Heart right ventricle (tissue), 16 donors: ENCODE measurements at regions not wholly inside any gene's neighbourhood (a gene's known extent, or its start where the extent isn't known, plus 50 kb on each side); places are given as distances from the start of the nearest gene placed in this dataset.

ENCODE experiments used
- ATAC-seq, 8 donors: fragments of 200-7000 bp; cut with Tn5 transposase; one replicate each; pipeline ENCODE4 v1.9.1; 2020; ENCODE audit warnings: mild to moderate bottlenecking in 8 of 8, moderate library complexity in 8 of 8, moderate number of reproducible peaks in 1 of 8
- DNase-seq, 2 donors: peaks; one replicate each; pipeline ENCODE4 v3.0.0-alpha.2; 2020
- H3K27ac ChIP-seq, 10 donors: fragments of 200-600 bp; sonication (generic) in 2 of 10; one replicate each; pipeline versions ENCODE4 v1.5.0 to v1.8.0; 2020 to 2022; ENCODE audit warnings: mild to moderate bottlenecking in 3 of 10
- H3K27me3 ChIP-seq, 7 donors: fragments of 200-600 bp; one replicate each; pipeline ENCODE4 v1.8.0; 2021 to 2022; ENCODE audit warnings: mild to moderate bottlenecking in 2 of 7
- H3K36me3 ChIP-seq, 9 donors: fragments of 200-600 bp; sonication (generic) in 1 of 9; one replicate each; pipeline versions ENCODE4 v1.5.0 to v1.8.0; 2020 to 2022; ENCODE audit warnings: mild to moderate bottlenecking in 2 of 9
- H3K4me1 ChIP-seq, 9 donors: fragments of 200-600 bp; sonication (generic) in 1 of 9; one replicate each; pipeline versions ENCODE4 v1.5.0 to v1.8.0; 2020 to 2022; ENCODE audit warnings: mild to moderate bottlenecking in 4 of 9
- H3K4me3 ChIP-seq, 10 donors: fragments of 200-600 bp; sonication (generic) in 2 of 10; one replicate each; pipeline versions ENCODE4 v1.5.0 to v1.8.0; 2020 to 2022; ENCODE audit warnings: mild to moderate bottlenecking in 7 of 10, moderate library complexity in 2 of 10
- H3K9me3 ChIP-seq, 11 donors: fragments of 200-600 bp in 10 of 11; sonication (generic) in 2 of 11; one replicate each; pipeline versions ENCODE4 v1.5.0 to v1.8.0; 2013 to 2022; ENCODE audit warnings: mild to moderate bottlenecking in 2 of 11, control low read depth in 1 of 11, moderate library complexity in 1 of 11
- WGBS, 2 donors: extraction: QIAGEN DNeasy Blood & Tissue Kit; methylation state at CpG; one replicate each; pipeline ENCODE4 v1.1.7; 2013; ENCODE audit warnings: inconsistent platforms in 1 of 2; 5-methylcytosine and 5-hydroxymethylcytosine counted together
- intact Hi-C, 10 donors: fragments of 100-400 bp; cut with DNase I; formaldehyde crosslinking; loops; one replicate each; pipeline versions ENCODE4 v1.11.1 to v1.14.2; 2022
- TF ChIP-seq, protein P1 (sequence below), 9 donors: fragments of 200-600 bp; sonication (generic) in 2 of 9; IDR thresholded peaks; one replicate each; pipeline versions ENCODE4 v1.5.0 to v1.8.0; 2021 to 2022; ENCODE audit warnings: antibody characterized with exemption in 9 of 9, mild to moderate bottlenecking in 5 of 9, moderate library complexity in 1 of 9
- donor health status: Arrhythmogenic right ventricular cardiomyopathy.
- donor health status: ischemic (EF 13 %, LVEDD 7.1; RV severe dilation, severe dysfunction).
- donor health status: healthy with polysubstance abuse.
- donor health status: DM: no; HTN: yes; CAD: no.
- donor health status: DM: no; HTN: no; CAD: no.
- donor health status: ischemic (EF 25% LVEDD 6.9; RV normal size, moderate dysfunction).
- donor health status: ischemic (EF 25% LVEDD 5.7; RV mildly dilated, moderate dysfunction).
- donor health status: healthy.
- donor health status: DM: yes; HTN: yes; CAD: no.
- donor health status: Ischemic cardiomyopathy.
- donor health status: ischemic (EF 35%, LVEDD 5.7; RV mildly dilated, moderate dysfunction).
- donor health status: nonischemic (EF 11% LVEDD 7.7; RV severe dilation, severe dysfunction).
- donor health status: DM: yes; HTN: yes; CAD: no.
- donor health status: PGD.
- donor health status: ischemic (EF 29% LVEDD 5.4; RV normal size, mild dysfunction).
- donor health status: nonischemic (EF 23%, LVEDD 6.1; RV moderate dilation, normal function).

DNA sequence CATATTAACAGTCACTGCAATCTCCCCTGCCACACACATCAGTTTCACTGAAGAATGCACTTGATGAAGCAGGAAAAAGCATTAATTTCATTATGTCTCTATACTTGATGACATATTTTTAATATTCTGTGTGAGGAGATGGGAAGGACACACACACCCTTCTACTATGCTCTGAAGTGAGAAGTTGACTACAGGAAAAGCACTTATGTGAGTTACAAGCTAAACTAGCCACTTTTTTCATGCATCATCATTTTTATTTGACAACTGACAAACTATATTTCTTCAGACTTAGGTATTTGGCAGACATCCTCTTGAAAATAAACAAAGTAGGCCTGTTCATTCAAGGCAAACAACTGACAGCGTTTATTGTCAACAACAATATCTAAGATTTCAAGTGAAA is 150.4 kb upstream of the ID2 start:
- intact Hi-C loops = no loop called here
- H3K4me1 ChIP-seq = peaks cover 5 to 35% (median 22%) of the 10 kb centered on the region in 9 donors
- no peak for ATAC-seq

DNA sequence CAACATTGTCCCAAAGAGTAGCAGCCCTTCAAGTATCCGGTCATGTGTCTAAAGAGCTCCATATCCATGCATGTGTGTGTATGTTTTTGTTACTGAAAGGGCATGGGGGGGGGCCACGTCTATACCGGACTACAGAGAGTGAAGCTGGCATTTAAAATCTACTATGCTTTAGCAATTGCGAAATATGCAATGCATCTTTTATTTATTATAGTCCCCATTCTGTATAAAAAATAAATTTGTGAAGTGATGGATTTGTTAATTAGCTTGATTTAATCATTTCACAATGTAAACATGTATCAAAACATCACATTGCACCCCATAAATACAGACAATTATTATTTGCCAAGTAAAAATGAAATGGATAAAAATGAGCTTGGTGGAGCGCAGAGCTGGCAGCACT is 149.4 kb upstream of the ID2 start:
- no peak for DNase-seq
- Histone ChIP-seq H3K27me3 (no peaks in the 10 kb centered on the region), H3K4me3 (no peak overlapping the region), H3K27ac (no peak overlapping the region), H3K36me3 (no peaks in the 10 kb centered on the region), H3K4me1 (peaks cover 8 to 38% (median 26%) of the 10 kb centered on the region in 9 donors), H3K9me3 (peaks cover 0 to 16% (median 0%) of the 10 kb centered on the region in 11 donors)
- ATAC-seq = no peak
- 94 to 97% methylated on average over 5 of the region's 5 CpGs for WGBS, 2 donors
- TF ChIP-seq, protein P1, sequence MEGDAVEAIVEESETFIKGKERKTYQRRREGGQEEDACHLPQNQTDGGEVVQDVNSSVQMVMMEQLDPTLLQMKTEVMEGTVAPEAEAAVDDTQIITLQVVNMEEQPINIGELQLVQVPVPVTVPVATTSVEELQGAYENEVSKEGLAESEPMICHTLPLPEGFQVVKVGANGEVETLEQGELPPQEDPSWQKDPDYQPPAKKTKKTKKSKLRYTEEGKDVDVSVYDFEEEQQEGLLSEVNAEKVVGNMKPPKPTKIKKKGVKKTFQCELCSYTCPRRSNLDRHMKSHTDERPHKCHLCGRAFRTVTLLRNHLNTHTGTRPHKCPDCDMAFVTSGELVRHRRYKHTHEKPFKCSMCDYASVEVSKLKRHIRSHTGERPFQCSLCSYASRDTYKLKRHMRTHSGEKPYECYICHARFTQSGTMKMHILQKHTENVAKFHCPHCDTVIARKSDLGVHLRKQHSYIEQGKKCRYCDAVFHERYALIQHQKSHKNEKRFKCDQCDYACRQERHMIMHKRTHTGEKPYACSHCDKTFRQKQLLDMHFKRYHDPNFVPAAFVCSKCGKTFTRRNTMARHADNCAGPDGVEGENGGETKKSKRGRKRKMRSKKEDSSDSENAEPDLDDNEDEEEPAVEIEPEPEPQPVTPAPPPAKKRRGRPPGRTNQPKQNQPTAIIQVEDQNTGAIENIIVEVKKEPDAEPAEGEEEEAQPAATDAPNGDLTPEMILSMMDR (IDR thresholded peaks at IDR 0.05) = no peak
- intact Hi-C loops = no loop called here

More for the DNA sequence above, 150.4 kb upstream of the ID2 start:
- H3K4me3 ChIP-seq = no peak overlapping the region
- no peaks in the 10 kb centered on the region for H3K36me3 ChIP-seq
- H3K27ac ChIP-seq = no peak overlapping the region
- peaks cover 0 to 16% (median 0%) of the 10 kb centered on the region in 11 donors for H3K9me3 ChIP-seq
- TF ChIP-seq, protein P1 (IDR thresholded peaks at IDR 0.05) = no peak
- no peaks in the 10 kb centered on the region for H3K27me3 ChIP-seq
- 94 to 100% methylated on average over 1 of the region's 1 CpG for WGBS, 2 donors
- no peak for DNase-seq

DNA sequence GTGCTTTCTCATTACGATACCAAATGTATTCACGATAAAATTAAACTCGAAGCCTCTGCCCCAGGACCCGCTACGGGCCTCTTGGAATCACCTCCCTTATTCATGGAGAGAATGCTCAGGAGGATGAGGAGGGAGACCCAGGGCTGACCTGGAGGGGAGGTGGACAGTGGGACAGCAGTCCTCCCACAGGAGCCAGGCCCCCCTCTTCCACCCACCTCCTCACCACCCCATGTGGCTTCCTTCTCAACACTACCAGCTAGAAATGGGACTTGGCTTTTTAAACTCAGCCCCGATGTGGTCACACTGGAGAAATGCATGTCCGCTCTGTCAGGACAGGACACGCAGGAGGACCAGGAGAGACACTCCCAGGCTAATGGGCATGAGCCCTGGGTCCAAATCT is 147.9 kb upstream of the ID2 start:
- H3K36me3 ChIP-seq = no peaks in the 10 kb centered on the region
- peak overlapping the region in 6 of 10 donors; percentile 6 to 88 (median 50) for H3K27ac ChIP-seq
- DNase-seq (no peak), ATAC-seq (no peak)
- no peaks in the 10 kb centered on the region for H3K27me3 ChIP-seq
- H3K4me3 ChIP-seq = no peak overlapping the region
- H3K4me1 ChIP-seq = peaks cover 8 to 51% (median 31%) of the 10 kb centered on the region in 9 donors
- WGBS, 2 donors = 96 to 97% methylated on average over 8 of the region's 8 CpGs
- peaks cover 0 to 16% (median 0%) of the 10 kb centered on the region in 11 donors for H3K9me3 ChIP-seq
- TF ChIP-seq, protein P1 (IDR thresholded peaks at IDR 0.05) = no peak
- intact Hi-C loops = no loop called here

DNA sequence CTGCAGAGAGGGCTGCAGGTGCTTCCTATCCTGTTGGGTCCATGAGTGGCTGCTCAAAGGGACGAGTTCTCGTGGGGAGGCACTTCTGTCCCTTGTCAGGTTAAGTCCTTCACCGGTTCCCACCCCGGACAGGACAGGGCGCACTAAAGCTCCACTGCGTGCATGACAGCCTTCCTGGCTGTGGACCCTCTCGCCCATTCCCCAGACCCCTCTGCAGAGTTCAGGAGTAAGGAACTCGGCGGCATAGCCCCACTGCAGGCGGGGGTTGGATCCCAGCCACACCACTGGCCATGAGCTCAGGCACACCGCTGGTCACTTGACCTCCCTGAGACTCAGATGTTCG is 147.5 kb upstream of the ID2 start:
- Histone ChIP-seq H3K27ac (peak overlapping the region in 7 of 10 donors; percentile 6 to 88 (median 65)), H3K9me3 (peaks cover 0 to 16% (median 0%) of the 10 kb centered on the region in 11 donors), H3K4me3 (no peak overlapping the region), H3K27me3 (no peaks in the 10 kb centered on the region), H3K36me3 (no peaks in the 10 kb centered on the region), H3K4me1 (peaks cover 8 to 56% (median 34%) of the 10 kb centered on the region in 9 donors)
- DNase-seq (no peak), ATAC-seq (peak in 2 of 8 donors; percentile 9 to 42)
- TF ChIP-seq, protein P1 (IDR thresholded peaks at IDR 0.05) = no peak
- 83 to 88% methylated on average over 12 of the region's 12 CpGs for WGBS, 2 donors
- intact Hi-C loops = no loop called here
